ELR (cell line): ENCODE measurements at regions not wholly inside any gene's neighbourhood (a gene's known extent, or its start where the extent isn't known, plus 50 kb on each side); places are given as distances from the start of the nearest gene placed in this dataset.

ENCODE experiments used
- DNase-seq: peaks from one replicate; pipeline ENCODE4 v3.0.0-alpha.2; 2015; ENCODE audit warnings: low read depth

DNA sequence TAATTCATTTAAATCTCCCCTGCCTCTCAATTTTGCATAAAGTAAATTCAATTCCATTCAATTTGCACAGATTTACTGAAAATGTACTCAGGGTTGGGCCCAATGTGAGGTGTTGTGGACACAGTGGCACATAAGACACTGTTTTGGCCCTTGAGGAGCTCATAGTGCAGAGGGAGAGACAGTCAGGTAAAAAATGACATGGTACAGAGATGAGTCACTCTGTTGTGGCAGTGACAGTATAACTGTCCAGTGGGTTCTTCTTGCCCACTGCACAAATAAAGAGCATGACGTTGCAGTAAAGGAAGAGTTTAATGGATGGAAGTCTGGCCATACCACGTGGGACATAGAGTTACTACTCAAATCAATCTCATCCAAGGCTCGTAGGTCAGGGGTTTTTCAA, 400.3 kb upstream of the TRIB2 start:
- DNase-seq = no peak

DNA sequence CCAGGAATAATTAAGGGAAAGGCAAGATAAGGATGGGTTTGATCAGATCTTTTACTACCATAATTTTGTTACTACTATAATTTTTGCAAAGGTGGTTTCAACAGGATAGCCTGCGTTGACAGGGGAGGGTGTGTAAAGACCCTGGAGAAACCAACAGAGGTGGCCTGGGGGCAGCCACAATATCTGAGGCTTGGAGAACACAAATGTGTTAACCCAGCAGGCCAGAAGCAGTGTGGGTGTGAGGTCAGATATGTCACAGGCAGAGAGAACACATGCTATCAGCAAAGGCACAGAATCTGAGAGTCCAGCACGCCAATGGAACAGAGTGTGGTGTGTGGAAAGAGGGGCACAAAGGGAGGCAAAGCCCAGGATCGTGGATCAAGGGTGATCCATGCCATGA, 399.4 kb upstream of the TRIB2 start:
- no peak for DNase-seq

DNA sequence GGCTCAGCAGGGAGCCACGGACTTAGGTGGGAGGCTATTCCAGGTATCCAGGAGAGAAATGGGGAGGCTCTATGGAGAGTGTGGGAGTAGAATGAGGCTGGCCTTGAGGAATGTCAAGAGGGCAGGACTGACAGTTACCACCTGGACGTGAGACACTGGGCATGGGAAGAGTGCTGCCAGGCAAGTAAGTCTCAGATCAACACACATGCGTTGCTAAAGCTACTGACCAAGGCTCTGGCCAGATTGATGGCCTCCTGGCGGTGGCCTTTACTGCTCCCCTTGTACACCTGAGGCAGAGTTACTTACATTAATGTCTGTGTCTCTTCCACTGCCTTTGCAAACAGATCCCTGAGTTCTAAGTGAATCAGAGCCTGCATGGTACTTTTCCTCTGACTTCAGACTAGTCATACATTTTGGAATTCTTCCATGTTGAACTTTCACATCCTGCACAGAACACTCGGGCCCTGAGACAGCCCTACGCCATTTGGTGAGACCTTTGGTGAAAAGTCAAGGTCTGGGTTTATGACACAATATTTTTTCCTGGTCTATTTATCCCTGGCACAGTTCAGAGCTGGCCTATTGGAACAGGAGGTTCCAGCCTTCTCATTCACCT, 398.8 kb upstream of the TRIB2 start:
- DNase-seq = peak; percentile 96

DNA sequence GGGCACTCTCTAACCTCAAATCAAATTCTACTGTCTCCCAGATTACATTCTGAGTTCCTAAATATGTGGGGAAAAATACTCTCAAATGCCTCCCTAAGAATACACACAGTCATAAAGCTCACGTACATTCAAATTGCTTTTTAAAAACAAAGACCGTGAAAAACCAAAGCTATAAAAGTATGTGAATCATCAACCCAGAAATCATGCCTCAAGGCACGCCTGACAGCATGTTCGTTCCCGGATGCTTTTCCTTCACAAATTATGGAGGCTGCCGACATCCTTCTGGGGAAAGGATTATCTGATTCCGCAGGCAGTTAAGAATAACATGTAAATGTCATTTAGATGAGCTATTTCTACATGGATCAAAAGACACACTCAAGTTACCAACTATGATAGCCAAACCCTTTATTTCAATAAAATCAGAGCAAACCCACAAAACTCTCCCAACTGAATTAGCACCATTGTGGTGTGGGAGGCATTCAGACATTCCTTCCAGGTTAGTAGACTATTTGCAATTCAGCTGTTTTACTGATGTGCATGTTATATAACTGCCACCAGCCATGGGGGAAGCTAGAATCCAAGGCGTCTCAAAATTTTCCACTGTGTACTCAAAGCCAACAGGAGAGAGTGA, 398.2 kb upstream of the TRIB2 start:
- DNase-seq = peak; percentile 91

DNA sequence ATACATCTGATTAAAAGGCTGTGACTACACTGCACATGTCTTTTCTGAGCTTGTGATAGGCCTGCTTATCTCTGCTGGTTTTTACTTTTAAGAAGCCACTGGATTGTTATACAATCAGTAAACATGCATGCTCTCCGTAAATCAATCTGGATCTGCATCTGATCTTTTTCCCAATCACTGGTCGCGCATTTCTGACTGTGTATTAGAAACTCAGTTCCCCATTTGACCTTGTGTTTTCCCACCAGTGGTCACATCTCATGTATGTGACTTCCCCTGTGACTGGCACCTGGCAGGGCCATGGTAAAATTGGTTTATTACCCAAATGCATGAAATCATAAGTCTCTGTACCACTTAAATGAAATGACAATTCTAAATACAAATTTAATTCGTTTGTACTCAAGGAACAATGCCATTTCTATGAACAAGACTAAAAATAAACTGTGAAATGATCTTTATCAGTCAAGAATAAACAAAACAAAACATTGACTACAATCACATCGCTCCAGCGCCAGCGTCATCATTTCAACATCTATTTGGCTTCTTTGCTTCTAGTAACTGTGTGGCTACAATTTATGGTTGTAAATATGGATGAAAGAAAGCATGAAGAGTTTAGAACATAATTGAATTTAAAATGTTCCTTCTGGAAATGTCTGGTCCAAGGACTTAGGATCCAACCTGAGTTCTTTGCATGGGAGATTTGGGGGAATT, 396.6 kb upstream of the TRIB2 start:
- no peak for DNase-seq

DNA sequence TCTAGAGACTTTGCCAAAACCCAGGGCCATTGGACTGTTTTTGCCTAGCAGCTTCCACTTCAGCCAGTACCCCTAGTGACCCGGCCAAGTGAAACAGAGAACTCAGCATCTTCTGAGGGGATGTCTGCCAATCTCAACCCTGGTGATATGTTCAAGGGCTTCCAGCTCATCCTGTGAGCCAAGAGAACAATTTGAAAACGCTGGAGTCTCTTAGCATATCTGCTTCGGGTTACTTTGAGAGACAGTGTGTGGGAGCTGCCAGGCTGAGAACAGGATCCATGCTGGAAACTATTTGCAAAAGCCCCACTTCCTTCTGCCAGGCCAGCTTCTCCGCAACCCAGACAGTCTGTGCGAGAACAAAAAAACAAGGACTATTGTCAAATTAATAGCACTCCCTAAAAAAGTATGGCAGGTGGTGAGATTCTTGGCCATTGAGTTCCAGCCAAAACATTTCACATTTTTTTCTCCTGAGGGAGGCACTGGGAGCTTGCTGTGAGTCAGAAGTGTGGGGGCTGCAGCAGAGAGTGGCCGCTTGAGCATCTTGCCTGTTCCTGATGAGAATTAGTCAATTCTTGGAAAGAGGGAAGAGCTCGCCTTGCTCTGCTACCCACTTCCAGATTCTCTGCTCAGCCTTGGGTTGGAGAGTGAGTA, 395.6 kb upstream of the TRIB2 start:
- peak; percentile 95 for DNase-seq

DNA sequence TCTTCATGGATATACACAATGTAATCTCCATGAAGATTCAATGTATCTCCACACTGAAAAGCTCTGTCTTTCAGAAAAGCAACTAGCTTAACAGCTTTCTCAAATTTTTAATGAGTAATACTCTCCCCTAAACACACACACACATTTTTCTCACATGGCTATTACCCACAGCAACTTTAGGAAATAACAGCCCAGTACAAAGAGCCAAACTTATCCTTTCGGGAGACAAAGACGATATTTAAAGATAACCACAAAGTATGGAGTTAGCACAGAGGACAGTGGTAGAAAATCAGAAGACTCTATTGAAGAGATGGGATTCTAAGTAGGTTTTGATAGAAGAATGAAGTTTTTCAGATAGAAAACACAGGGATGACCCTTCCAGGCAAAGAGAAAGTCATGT, 394.9 kb upstream of the TRIB2 start:
- peak; percentile 33 for DNase-seq

DNA sequence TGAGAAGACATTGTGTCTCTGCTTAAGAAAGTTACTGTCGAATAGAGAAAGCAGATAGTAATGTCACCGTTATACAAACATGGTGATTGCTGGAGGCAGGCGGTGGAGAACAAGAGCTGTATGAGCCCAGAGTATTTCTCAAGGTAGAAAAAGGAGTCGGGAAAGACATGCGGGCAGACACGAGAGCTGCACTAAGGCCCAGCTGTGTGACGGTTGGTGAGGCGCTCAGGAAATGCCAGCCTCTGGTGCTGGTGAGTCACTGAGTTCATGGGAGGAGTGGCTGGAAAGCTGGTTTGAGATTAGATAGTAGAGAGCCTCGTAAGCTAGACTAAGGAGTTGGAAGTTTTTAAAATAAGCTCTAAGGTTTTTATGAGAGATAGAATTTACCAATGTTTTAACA, 390.9 kb upstream of the TRIB2 start:
- DNase-seq = peak; percentile 81

DNA sequence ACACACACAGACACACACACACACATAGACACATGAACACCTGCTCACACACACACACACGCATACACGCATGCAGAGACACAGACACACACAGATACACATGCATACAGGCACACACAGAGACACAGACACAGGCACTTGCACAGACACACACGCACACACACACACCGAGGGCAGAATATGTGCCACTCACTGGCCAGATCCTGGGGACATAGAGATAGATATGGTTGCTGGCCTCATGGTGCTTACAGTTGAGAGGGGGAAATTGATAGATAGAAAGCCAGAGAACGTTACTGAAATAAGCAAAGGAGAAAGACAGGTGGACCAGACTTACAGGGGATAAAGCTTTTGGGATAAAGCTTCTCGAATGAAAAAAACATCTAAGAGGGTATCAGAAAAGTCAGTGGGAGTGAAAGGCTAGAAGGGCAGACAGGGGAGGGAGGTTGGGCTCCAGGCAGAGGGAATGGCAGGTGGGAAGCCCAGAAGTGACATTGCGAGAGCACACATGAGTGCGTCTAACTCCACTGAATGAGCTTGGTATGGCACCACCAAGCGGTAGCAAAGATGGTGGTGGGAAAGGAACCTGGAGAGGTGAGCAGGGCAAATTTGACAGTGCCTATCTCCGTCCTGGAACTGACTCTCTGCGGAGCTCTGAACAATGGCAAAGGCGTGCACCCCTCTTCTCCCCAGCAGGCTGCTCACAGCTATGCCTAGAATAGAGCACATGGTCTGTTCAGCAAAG, 390.1 kb upstream of the TRIB2 start:
- DNase-seq = no peak

DNA sequence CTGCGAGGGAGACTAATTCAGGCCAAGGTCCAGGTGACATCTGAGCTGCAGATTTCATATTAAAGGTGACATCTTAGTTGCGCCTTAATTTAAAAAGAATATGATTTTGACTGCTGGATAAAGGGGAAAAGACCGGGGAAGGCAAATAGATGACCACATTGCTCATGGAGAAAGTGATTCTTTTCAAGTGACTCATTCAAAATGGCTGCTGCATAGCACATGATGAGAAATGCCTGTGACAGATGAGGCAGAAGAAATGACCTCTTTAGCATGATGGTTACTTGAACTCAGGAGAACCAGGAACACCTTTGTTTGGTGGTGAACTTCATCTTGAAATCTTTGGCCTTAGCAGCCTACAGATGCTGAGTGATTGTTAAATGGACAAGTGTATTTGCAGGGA, 385.8 kb upstream of the TRIB2 start:
- DNase-seq = peak; percentile 81

DNA sequence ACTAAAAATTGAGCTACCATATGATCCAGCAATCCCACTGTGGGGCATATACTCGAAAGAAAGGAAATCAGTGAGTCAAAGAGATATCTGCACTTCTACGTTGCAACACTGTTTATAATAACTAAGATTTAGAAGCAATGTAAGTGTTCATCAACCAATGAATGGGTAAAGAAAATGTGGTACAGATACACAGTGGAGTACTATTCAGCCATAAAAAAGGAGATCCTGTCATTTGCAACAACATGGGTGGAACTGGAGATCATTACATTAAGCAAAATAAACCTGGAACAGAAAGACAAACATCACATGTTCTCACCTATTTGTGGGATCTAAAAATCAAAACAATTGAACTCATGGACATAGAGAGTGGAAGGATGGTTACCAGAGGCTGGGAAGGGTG, 385.0 kb upstream of the TRIB2 start:
- no peak for DNase-seq

DNA sequence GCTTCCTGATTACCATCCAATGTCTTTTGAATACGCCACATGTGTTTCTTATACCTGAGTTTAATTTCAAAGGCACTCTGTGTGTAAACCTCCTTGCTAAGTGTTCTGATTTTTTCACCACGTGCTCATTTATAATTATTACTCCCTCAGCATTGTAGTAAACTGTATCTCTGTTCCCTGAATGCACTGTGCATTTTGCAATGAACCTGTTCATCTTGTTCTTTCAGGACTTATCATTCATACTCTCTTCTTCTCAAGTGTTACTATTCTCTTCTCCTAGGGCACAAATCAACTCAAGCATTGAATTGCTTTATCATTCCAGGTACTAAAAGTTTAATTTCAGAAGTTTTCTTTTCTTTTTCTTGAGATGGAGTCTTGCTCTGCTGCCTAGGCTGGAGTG, 383.4 kb upstream of the TRIB2 start:
- no peak for DNase-seq

DNA sequence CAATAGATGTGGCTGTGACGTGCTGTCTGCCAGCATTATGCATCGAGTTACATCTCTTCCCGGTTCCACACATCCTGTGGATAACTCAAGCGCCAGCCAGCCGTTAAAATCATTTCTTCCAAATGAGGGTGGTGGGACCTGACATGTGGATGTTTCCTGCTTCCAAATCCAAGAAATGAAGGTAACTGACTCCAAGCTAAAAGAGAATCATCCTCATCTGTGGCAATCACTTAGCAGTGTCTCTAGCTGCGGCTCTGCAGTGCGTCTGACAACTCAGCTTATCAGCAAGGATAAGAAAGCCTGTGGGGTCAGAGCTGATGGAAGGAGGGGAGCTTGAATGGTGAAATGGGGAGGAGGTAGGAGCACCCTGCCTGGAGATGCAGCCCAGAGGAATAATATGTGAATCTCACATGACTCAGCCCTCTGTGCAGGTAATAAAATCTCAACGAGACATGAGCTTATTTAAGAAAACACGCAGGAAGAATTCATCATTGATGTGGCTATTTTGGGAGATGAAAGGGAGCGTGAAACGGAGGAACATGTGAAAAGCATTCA, 382.2 kb upstream of the TRIB2 start:
- DNase-seq = no peak

DNA sequence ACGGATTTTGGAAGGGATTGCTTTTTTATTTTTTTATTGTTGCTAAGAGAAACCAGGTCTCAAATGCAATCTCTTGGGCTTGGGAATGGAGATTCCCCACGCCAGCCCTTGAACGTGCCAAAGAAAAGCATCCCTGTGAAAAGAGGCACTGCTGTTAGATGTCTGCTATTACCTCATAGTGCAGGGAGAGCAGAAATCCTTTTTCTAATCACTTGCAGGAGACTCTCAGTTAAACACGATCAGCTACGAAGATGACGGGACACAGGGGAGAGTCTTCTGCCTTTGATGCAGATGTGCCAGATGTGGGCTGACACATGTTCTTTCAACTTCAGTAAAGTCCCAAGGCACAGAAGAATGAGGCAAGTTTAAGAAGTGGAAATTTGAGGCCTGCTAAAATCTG, 381.6 kb upstream of the TRIB2 start:
- no peak for DNase-seq

DNA sequence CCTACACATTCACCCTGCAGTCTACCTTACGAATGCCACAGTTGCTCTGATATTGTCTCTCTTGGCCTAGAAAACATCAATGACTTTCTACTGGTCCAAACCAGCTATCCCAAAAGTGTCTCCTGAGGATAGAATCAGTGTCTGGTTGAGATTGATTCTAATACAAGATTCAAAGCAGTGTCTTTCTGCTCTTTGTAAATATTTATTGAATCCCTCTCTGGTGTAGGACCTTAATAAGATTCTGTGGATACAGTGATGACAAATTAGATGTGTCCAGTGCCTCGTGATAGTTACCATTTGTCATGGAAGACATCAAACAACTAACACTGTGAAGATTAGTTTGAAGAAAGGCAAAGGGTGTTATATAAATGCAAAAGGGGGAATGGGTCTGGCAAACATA, 380.7 kb upstream of the TRIB2 start:
- DNase-seq = no peak

DNA sequence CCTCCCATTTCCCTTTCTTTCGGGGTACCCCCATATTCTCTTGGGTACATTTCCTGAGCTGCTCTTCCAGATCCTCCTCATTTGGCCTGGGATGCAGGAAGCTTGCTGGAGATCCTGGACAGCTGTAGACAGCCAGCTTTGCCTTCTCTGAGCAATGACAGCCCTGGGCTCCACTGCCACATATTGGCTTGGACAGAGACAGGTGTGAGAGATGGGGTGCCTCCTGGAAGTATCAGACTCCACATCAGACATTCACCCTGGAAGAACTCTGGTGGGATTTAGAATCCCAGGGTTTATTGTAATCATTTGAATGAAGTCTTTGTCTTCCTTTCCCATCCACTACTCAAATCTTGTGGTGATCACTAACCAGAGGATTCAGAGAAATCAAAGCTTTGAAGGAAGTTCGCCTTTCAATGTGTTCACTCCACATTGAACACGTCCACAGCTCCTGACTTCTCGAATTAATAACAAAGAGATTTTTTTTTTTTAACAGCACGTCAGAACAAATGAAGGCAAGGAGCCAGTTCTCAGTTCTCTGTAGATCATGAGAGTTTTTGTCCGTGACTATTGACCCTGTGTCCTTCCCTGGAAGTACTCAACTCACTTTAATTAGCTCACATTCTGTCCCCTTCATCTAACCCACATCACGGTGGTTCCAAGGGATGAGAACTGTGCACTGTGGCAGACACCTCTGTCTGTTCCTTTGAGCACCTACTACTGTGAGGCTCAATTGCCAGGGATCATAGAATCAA, 377.6 kb upstream of the TRIB2 start:
- DNase-seq = no peak

DNA sequence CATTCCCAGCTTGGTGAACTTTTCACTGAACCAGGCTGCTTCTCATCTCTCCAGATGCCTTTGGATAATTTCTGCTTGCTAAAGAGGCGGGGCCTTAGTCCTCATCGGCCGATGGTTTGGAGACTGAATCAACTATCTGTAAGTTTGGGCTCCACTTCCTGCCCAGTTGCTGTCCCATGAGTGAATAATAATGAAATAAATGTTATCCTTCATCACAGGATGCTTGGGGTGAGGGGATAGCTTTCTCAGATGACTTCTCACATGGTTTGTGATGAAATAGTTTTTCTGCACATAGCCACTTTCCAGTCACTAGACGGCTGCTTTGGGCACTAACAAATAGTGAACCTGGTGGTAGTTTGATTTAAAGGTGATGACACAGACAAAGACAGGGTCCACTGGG, 376.6 kb upstream of the TRIB2 start:
- peak; percentile 75 for DNase-seq

DNA sequence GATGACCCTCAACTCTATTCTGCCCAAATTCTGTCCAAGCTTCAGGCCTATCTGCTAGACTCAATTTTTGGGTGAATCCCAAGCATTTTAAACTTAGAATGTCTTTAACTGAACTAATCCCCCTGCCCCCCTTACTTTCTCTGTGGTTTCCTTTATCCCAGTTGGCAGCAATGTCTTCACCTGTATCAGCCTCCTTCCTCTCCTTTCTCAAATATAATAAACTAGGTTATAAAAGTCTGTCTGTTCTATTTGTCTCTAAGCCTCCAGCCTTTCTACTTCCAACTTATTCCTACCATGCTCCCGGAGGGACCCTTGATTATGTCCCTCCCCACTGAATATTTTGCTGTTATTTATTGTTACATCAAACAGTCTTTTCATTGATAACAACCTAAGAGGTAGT, 375.5 kb upstream of the TRIB2 start:
- no peak for DNase-seq

DNA sequence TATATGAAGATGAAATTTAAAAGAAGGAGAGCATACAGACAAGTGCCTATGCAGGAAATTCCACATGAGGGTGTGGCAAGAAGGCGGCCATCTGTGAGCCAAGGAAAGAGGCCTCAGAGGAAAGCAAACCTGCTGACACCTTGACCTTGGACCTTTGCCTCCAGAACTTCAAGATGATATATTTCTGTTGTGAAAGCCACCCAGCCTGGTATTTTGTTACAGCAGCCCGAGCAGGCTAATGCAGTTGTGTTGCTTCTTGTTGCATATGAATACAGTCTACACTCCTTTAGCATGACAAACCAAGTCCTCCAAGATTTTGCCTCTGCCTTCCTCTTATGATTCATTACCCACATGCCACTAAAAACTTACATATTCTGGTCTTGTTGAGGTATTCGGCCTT, 374.8 kb upstream of the TRIB2 start:
- DNase-seq = peak; percentile 17

DNA sequence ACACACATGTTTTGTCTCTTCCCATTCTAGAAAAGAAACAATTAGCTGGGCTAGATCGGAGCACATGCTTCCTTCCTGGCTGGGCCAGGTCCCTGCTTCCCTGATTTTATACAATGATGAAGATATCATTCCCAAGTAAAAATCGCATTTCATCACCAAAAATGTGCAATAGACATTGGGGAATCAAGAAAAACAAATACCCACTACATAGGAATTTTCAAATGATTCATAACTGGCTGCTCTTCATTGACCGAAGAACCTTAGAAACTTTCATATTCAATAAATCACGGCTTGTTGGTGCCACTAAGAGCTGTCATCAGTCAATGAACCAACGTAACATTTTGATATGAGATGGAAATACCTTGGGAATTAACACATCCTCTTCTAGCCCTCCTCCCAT, 373.6 kb upstream of the TRIB2 start:
- no peak for DNase-seq

DNA sequence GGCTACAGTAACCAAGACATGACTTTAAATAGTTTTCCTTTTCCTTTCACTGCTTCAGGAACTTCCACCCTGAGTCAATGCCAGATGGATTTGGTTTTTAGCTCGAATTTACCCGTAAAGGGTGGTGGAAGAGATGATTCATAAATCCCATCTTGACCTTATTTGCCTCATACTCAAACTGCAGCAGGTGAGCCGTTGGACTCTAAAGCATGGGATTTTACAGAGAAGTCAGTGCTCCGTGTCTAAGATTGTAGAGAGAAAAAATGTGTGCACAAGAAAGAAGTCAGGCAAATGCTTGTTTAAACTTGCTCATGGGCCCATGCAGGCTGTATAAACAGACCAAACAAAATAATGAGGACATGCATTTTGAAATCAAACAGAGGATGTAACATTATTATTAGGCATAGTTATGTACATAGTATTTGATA, 369.7 kb upstream of the TRIB2 start:
- DNase-seq = no peak
